Coronary artery (tissue), 2 donors: ENCODE measurements at regions not wholly inside any gene's neighbourhood (a gene's known extent, or its start where the extent isn't known, plus 50 kb on each side); places are given as distances from the start of the nearest gene placed in this dataset.

Experiments used
- DNase-seq: peaks from one replicate; pipeline ENCODE4 v3.0.0-alpha.2; 2017; ENCODE audit warnings: low spot score
- H3K27ac ChIP-seq, 2 donors: fragments of 200-600 bp; sonication (generic); one replicate each; pipeline ENCODE4 v1.5.1; 2016 to 2019
- H3K4me3 ChIP-seq: fragments of 200-600 bp; sonication (generic); 2 replicates; pipeline ENCODE4 v1.5.1; 2016; ENCODE audit warnings: mild to moderate bottlenecking, moderate library complexity
- CTCF ChIP-seq: fragments of 200-600 bp; sonication (generic); IDR thresholded peaks from one replicate; pipeline ENCODE4 v1.5.1; 2019; ENCODE audit warnings: antibody characterized with exemption

GRCh38 chr7:126026421-126027088 is 1096.9 kb upstream of the POT1 start:
- DNase-seq: no peak
- H3K27ac ChIP-seq: no peak overlapping the region
- no peak overlapping the region for H3K4me3 ChIP-seq
- no peak for TF ChIP-seq CTCF

- no peak overlapping the region for H3K4me3 ChIP-seq
- DNase-seq: no peak
- no peak for TF ChIP-seq CTCF
- no peak overlapping the region for H3K27ac ChIP-seq
These were observed 1092.8 kb upstream of the POT1 start for GRCh38 chr7:126022452-126022851.

DNA sequence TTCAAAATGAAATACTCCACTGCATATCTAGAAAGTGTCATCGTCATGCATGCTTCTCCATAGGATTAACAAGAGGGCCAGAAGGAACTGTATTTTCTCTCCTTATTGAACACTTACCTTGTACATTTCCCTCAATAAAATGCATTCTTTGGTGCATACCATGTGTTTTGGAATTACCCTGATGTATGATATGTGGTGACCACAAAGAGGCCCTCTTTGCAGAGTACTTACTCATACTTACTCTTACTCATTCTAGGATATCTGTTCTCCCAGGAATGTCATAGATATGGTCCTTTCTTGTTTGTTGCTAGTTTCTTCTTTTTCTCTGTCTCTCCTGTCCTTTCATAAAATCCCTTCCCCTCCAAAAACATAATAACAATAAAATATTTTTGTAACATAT is 1087.1 kb upstream of the POT1 start:
- Histone ChIP-seq H3K4me3 (no peak overlapping the region), H3K27ac (no peak overlapping the region)
- no peak for TF ChIP-seq CTCF

GRCh38 chr7:126005064-126005463 is 1075.4 kb upstream of the POT1 start:
- no peak for DNase-seq
- no peak overlapping the region for H3K27ac ChIP-seq
- TF ChIP-seq CTCF: no peak

More for the DNA sequence above, 1087.1 kb upstream of the POT1 start:
- no peak for DNase-seq

DNA sequence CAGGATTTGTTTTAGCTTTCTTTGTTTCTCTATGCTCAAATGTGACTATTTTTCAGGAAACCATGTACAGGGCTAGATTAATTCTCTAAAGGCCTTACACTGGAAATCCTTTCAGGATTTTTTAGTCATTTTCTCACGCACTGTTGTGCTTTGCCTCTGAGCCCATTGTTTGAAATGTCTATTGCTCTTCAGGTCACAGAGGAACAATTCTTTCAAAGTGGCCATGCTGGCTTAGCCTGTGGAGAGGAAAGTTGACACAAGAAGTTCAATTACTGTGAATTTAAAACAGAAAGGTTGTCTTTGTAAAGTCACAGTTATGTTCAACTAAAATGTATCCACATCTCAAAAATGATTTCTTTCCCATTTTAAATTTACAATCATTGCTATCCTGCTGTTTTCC is 1071.7 kb upstream of the POT1 start:
- no peak overlapping the region for H3K4me3 ChIP-seq
- no peak for TF ChIP-seq CTCF
- DNase-seq: no peak
- no peak overlapping the region for H3K27ac ChIP-seq

More at GRCh38 chr7:126005064-126005463, 1075.4 kb upstream of the POT1 start:
- no peak overlapping the region for H3K4me3 ChIP-seq

GRCh38 chr7:125984795-125985194 is 1055.2 kb upstream of the POT1 start:
- no peak for DNase-seq
- H3K27ac ChIP-seq: no peak overlapping the region
- H3K4me3 ChIP-seq: no peak overlapping the region
- TF ChIP-seq CTCF: no peak

GRCh38 chr7:125971656-125972055 is 1042.0 kb upstream of the POT1 start:
- H3K4me3 ChIP-seq: no peak overlapping the region
- DNase-seq: no peak
- H3K27ac ChIP-seq: no peak overlapping the region
- no peak for TF ChIP-seq CTCF
